ENCODE measurements at regions not wholly inside any gene's neighbourhood (a gene's known extent, or its start where the extent isn't known, plus 50 kb on each side); places are given as distances from the start of the nearest gene placed in this dataset.
A peak's percentile ranks its signal among the peaks of the same experiment; 100 is the strongest.

GRCh38 chr21:18460979-18461378 is 57.4 kb upstream of the TMPRSS15 start:
- no peaks in the 10 kb centered on the region for H3K36me3 Mint-ChIP-seq (ENCODE audit: low read depth)

GRCh38 chr21:18461743-18462142 is 58.2 kb upstream of the TMPRSS15 start:
- POLR2A ChIA-PET, result no interaction called here
- no peaks in the 10 kb centered on the region for H3K4me1 Mint-ChIP-seq (ENCODE audit: low read depth)
- no peaks in the 10 kb centered on the region for H3K36me3 Mint-ChIP-seq (ENCODE audit: low read depth)
- H3K9me3 Mint-ChIP-seq (ENCODE audit: insufficient read depth), result peaks cover 6% of the 10 kb centered on the region
- H3K27me3 Mint-ChIP-seq (ENCODE audit: low read depth), result no peaks in the 10 kb centered on the region
- H3K27ac Mint-ChIP-seq, result no peak overlapping the region
- CTCF ChIA-PET, result no interaction called here
- no peak for DNase-seq
- H3K4me3 Mint-ChIP-seq, result no peak overlapping the region
- no peak for ATAC-seq

More at GRCh38 chr21:18460979-18461378, 57.4 kb upstream of the TMPRSS15 start:
- ATAC-seq (no peak), DNase-seq (no peak)
- Mint-ChIP-seq H3K4me3 (no peak overlapping the region), H3K4me1 (ENCODE audit: low read depth) (no peaks in the 10 kb centered on the region), H3K27ac (no peak overlapping the region), H3K27me3 (ENCODE audit: low read depth) (no peaks in the 10 kb centered on the region), H3K9me3 (ENCODE audit: insufficient read depth) (peaks cover 6% of the 10 kb centered on the region)
- ChIA-PET POLR2A (no interaction called here), CTCF (no interaction called here)

- POLR2A ChIA-PET, result no interaction called here
- no peak overlapping the region for H3K27ac Mint-ChIP-seq
- H3K4me3 Mint-ChIP-seq, result no peak overlapping the region
- H3K27me3 Mint-ChIP-seq (ENCODE audit: low read depth), result no peaks in the 10 kb centered on the region
- CTCF ChIA-PET, result no interaction called here
- H3K36me3 Mint-ChIP-seq (ENCODE audit: low read depth), result no peaks in the 10 kb centered on the region
- ATAC-seq, result no peak
- H3K4me1 Mint-ChIP-seq (ENCODE audit: low read depth), result no peaks in the 10 kb centered on the region
- H3K9me3 Mint-ChIP-seq (ENCODE audit: insufficient read depth), result peaks cover 10% of the 10 kb centered on the region
- no peak for DNase-seq
Measured at GRCh38 chr21:18467715-18468114, 64.1 kb upstream of the TMPRSS15 start.

GRCh38 chr21:18468790-18469189 is 65.2 kb upstream of the TMPRSS15 start:
- POLR2A ChIA-PET, result no interaction called here
- ATAC-seq (no peak), DNase-seq (no peak)
- peaks cover 10% of the 10 kb centered on the region for H3K9me3 Mint-ChIP-seq (ENCODE audit: insufficient read depth)
- H3K4me3 Mint-ChIP-seq, result no peak overlapping the region
- H3K4me1 Mint-ChIP-seq (ENCODE audit: low read depth), result no peaks in the 10 kb centered on the region
- H3K27me3 Mint-ChIP-seq (ENCODE audit: low read depth), result no peaks in the 10 kb centered on the region
- no peaks in the 10 kb centered on the region for H3K36me3 Mint-ChIP-seq (ENCODE audit: low read depth)
- CTCF ChIA-PET, result no interaction called here
- no peak overlapping the region for H3K27ac Mint-ChIP-seq

- H3K27me3 Mint-ChIP-seq (ENCODE audit: low read depth), result no peaks in the 10 kb centered on the region
- H3K36me3 Mint-ChIP-seq (ENCODE audit: low read depth), result no peaks in the 10 kb centered on the region
- ATAC-seq (no peak), DNase-seq (no peak)
- ChIA-PET CTCF (no interaction called here), POLR2A (no interaction called here)
- H3K9me3 Mint-ChIP-seq (ENCODE audit: insufficient read depth), result no peaks in the 10 kb centered on the region
- H3K4me3 Mint-ChIP-seq, result no peak overlapping the region
- H3K4me1 Mint-ChIP-seq (ENCODE audit: low read depth), result no peaks in the 10 kb centered on the region
- no peak overlapping the region for H3K27ac Mint-ChIP-seq
Measured at GRCh38 chr21:18476639-18477038, 73.1 kb upstream of the TMPRSS15 start.

GRCh38 chr21:18477043-18477442 is 73.5 kb upstream of the TMPRSS15 start:
- Mint-ChIP-seq H3K4me1 (ENCODE audit: low read depth) (no peaks in the 10 kb centered on the region), H3K27ac (no peak overlapping the region), H3K36me3 (ENCODE audit: low read depth) (no peaks in the 10 kb centered on the region), H3K27me3 (ENCODE audit: low read depth) (no peaks in the 10 kb centered on the region), H3K9me3 (ENCODE audit: insufficient read depth) (no peaks in the 10 kb centered on the region), H3K4me3 (no peak overlapping the region)
- POLR2A ChIA-PET, result no interaction called here
- DNase-seq (no peak), ATAC-seq (no peak)
- CTCF ChIA-PET, result no interaction called here

GRCh38 chr21:18478513-18478912 is 74.9 kb upstream of the TMPRSS15 start:
- ChIA-PET CTCF (no interaction called here), POLR2A (no interaction called here)
- Mint-ChIP-seq H3K9me3 (ENCODE audit: insufficient read depth) (no peaks in the 10 kb centered on the region), H3K4me1 (ENCODE audit: low read depth) (no peaks in the 10 kb centered on the region), H3K27me3 (ENCODE audit: low read depth) (no peaks in the 10 kb centered on the region), H3K36me3 (ENCODE audit: low read depth) (no peaks in the 10 kb centered on the region), H3K4me3 (no peak overlapping the region), H3K27ac (no peak overlapping the region)
- DNase-seq (no peak), ATAC-seq (no peak)

GRCh38 chr21:18488252-18488651 is 84.7 kb upstream of the TMPRSS15 start:
- ATAC-seq, result no peak
- no peaks in the 10 kb centered on the region for H3K27me3 Mint-ChIP-seq (ENCODE audit: low read depth)
- H3K36me3 Mint-ChIP-seq (ENCODE audit: low read depth), result no peaks in the 10 kb centered on the region
- CTCF ChIA-PET, result no interaction called here
- H3K4me1 Mint-ChIP-seq (ENCODE audit: low read depth), result no peaks in the 10 kb centered on the region
- DNase-seq, result no peak
- no peak overlapping the region for H3K4me3 Mint-ChIP-seq
- no peaks in the 10 kb centered on the region for H3K9me3 Mint-ChIP-seq (ENCODE audit: insufficient read depth)
- POLR2A ChIA-PET, result no interaction called here
- H3K27ac Mint-ChIP-seq, result no peak overlapping the region

- no peaks in the 10 kb centered on the region for H3K9me3 Mint-ChIP-seq (ENCODE audit: insufficient read depth)
- DNase-seq (no peak), ATAC-seq (no peak)
- no peak overlapping the region for H3K27ac Mint-ChIP-seq
- no peaks in the 10 kb centered on the region for H3K27me3 Mint-ChIP-seq (ENCODE audit: low read depth)
- no peaks in the 10 kb centered on the region for H3K4me1 Mint-ChIP-seq (ENCODE audit: low read depth)
- ChIA-PET CTCF (no interaction called here), POLR2A (no interaction called here)
- no peak overlapping the region for H3K4me3 Mint-ChIP-seq
- no peaks in the 10 kb centered on the region for H3K36me3 Mint-ChIP-seq (ENCODE audit: low read depth)
Measured at GRCh38 chr21:18493422-18493821, 89.8 kb upstream of the TMPRSS15 start.

GRCh38 chr21:18495523-18495922 is 91.9 kb upstream of the TMPRSS15 start:
- ChIA-PET POLR2A (no interaction called here), CTCF (no interaction called here)
- DNase-seq (no peak), ATAC-seq (no peak)
- Mint-ChIP-seq H3K36me3 (ENCODE audit: low read depth) (no peaks in the 10 kb centered on the region), H3K4me1 (ENCODE audit: low read depth) (no peaks in the 10 kb centered on the region), H3K27ac (no peak overlapping the region), H3K9me3 (ENCODE audit: insufficient read depth) (no peaks in the 10 kb centered on the region), H3K27me3 (ENCODE audit: low read depth) (no peaks in the 10 kb centered on the region), H3K4me3 (no peak overlapping the region)

GRCh38 chr21:18498431-18498830 is 94.8 kb upstream of the TMPRSS15 start:
- ChIA-PET POLR2A (no interaction called here), CTCF (no interaction called here)
- Mint-ChIP-seq H3K4me1 (ENCODE audit: low read depth) (no peaks in the 10 kb centered on the region), H3K4me3 (no peak overlapping the region), H3K36me3 (ENCODE audit: low read depth) (no peaks in the 10 kb centered on the region), H3K9me3 (ENCODE audit: insufficient read depth) (no peaks in the 10 kb centered on the region), H3K27ac (no peak overlapping the region), H3K27me3 (ENCODE audit: low read depth) (no peaks in the 10 kb centered on the region)
- ATAC-seq (no peak), DNase-seq (no peak)

- Mint-ChIP-seq H3K4me3 (no peak overlapping the region), H3K27ac (no peak overlapping the region), H3K27me3 (ENCODE audit: low read depth) (no peaks in the 10 kb centered on the region), H3K36me3 (ENCODE audit: low read depth) (no peaks in the 10 kb centered on the region), H3K4me1 (ENCODE audit: low read depth) (no peaks in the 10 kb centered on the region), H3K9me3 (ENCODE audit: insufficient read depth) (no peaks in the 10 kb centered on the region)
- DNase-seq, result peak; percentile 55
- no peak for ATAC-seq
- ChIA-PET CTCF (no interaction called here), POLR2A (no interaction called here)
Measured at GRCh38 chr21:18499761-18500376, 96.3 kb upstream of the TMPRSS15 start.

GRCh38 chr21:18518054-18518481 is 114.5 kb upstream of the TMPRSS15 start:
- ChIA-PET POLR2A (no interaction called here), CTCF (no interaction called here)

More at GRCh38 chr21:18518054-18518481, 114.5 kb upstream of the TMPRSS15 start:
- H3K4me3 Mint-ChIP-seq, result no peak overlapping the region
- no peaks in the 10 kb centered on the region for H3K4me1 Mint-ChIP-seq (ENCODE audit: low read depth)
- no peaks in the 10 kb centered on the region for H3K36me3 Mint-ChIP-seq (ENCODE audit: low read depth)
- H3K9me3 Mint-ChIP-seq (ENCODE audit: insufficient read depth), result peaks cover 4% of the 10 kb centered on the region
- no peak for ATAC-seq
- no peaks in the 10 kb centered on the region for H3K27me3 Mint-ChIP-seq (ENCODE audit: low read depth)
- no peak for DNase-seq
- no peak overlapping the region for H3K27ac Mint-ChIP-seq
